HUES6 (cell line): ENCODE measurements at regions not wholly inside any gene's neighbourhood (a gene's known extent, or its start where the extent isn't known, plus 50 kb on each side); places are given as distances from the start of the nearest gene placed in this dataset.
"Not testable (repeated sequence)": the region's sequence is repeated elsewhere in the genome, so short reads cannot be mapped to it uniquely, and the experiment has no call there.

Experiments
- H3K27ac ChIP-seq: 2 replicates; pipeline ENCODE4 v1.7.0; 2013; ENCODE audit warnings: low read depth, mild to moderate bottlenecking, low read length, inconsistent platforms
- H3K27me3 ChIP-seq: 2 replicates; pipeline ENCODE4 v1.6.1; 2013; ENCODE audit warnings: low read length; ENCODE audit not compliant: control insufficient read depth, insufficient read depth
- H3K36me3 ChIP-seq: 2 replicates; pipeline ENCODE4 v1.6.1; 2013; ENCODE audit warnings: low read length; ENCODE audit not compliant: control insufficient read depth, insufficient read depth
- H3K4me1 ChIP-seq: 2 replicates; pipeline ENCODE4 v1.6.1; 2013; ENCODE audit warnings: low read length; ENCODE audit not compliant: control insufficient read depth, insufficient read depth
- H3K4me3 ChIP-seq: 2 replicates; pipeline ENCODE4 v1.5.1; 2013; ENCODE audit warnings: low read depth, low read length
- H3K9ac ChIP-seq: one replicate; pipeline ENCODE4 v1.6.1; 2013; ENCODE audit warnings: mild to moderate bottlenecking, low read length
- H3K9me3 ChIP-seq: 2 replicates; pipeline ENCODE4 v1.6.1; 2013; ENCODE audit warnings: low read depth, low read length; ENCODE audit not compliant: control insufficient read depth, insufficient read depth

DNA sequence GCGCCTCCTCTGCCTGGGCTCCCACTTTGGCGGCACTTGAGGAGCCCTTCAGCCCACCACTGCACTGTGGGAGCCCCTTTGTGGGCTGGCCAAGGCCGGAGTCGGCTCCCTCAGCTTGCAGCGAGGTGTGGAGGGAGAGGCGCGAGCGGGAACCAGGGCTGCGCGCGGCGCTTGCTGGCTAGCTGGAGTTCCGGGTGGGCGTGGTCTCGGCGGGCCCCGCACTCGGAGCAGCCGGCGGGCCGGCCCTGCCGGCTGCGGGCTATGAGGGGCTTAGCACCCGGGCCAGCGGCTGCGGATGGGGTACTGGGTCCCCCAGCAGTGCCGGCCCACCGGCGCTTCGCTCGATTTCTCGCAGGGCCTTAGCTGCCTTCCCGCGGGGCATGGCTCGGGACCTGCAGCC, 344.5 kb downstream of the NYAP2 start:
- peak overlapping the region; percentile 26; the same call in 1 of the 2 replicates for H3K4me3 ChIP-seq
- H3K9ac ChIP-seq, H3K27ac ChIP-seq, H3K9me3 ChIP-seq, H3K27me3 ChIP-seq, H3K36me3 ChIP-seq, H3K4me1 ChIP-seq: not testable (repeated sequence)

DNA sequence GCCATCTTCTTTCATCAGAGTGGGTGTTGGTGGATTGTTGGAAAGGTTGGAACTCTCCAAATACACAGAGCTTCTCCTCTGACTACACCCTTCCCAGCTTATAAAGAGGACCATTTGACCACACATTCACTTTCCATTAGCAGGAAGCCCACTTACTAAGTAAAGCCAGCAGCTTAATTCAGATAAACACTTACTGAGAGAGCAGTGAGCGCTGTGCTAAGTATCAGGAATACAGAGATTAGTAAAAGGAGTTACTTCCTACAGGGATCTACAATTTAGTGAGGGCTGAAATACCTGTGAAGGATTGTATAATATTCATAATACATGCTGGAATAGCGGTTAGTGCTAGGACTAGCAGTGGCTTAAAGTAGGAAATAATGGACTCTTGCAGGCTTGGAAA, 343.0 kb downstream of the NYAP2 start:
- H3K36me3 ChIP-seq = no peaks in the 10 kb centered on the region

DNA sequence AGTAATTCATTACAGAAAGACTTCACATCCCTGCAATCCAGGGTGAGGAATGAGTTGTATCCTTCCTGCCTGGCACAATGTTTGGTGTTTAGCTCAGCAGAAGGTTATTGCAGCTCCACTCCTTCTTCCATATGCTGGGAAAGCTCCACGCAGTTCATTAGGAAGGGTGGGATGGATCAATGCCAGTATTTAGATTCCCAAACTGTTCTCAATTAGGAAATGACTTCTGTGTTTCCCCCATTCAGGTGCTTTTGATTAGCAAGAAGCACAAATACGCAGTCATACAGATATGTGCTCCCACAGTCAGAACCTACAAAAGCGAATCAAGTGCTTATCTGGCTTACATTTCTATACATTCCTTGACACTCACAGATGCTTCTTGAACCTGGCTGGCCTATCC, 340.6 kb downstream of the NYAP2 start:
- no peak overlapping the region for H3K9ac ChIP-seq
- no peaks in the 10 kb centered on the region for H3K36me3 ChIP-seq
- H3K27me3 ChIP-seq = peaks cover 10% of the 10 kb centered on the region; the same call in 1 of the 2 replicates
- H3K4me3 ChIP-seq = no peak overlapping the region
- no peaks in the 10 kb centered on the region for H3K9me3 ChIP-seq
- H3K4me1 ChIP-seq = no peaks in the 10 kb centered on the region
- no peak overlapping the region for H3K27ac ChIP-seq

More for the DNA sequence above, 343.0 kb downstream of the NYAP2 start:
- H3K27me3 ChIP-seq = peaks cover 10% of the 10 kb centered on the region; the same call in 1 of the 2 replicates
- H3K4me1 ChIP-seq = no peaks in the 10 kb centered on the region
- H3K9ac ChIP-seq = no peak overlapping the region
- no peak overlapping the region for H3K4me3 ChIP-seq
- H3K9me3 ChIP-seq = no peaks in the 10 kb centered on the region
- H3K27ac ChIP-seq = no peak overlapping the region

GRCh38 chr2:225739328-225739727, 339.8 kb downstream of the NYAP2 start:
- H3K36me3 ChIP-seq = no peaks in the 10 kb centered on the region
- H3K27me3 ChIP-seq = peaks cover 10% of the 10 kb centered on the region; the same call in 1 of the 2 replicates
- no peaks in the 10 kb centered on the region for H3K4me1 ChIP-seq
- H3K4me3 ChIP-seq = no peak overlapping the region
- H3K9ac ChIP-seq = no peak overlapping the region
- H3K9me3 ChIP-seq = no peaks in the 10 kb centered on the region
- H3K27ac ChIP-seq = no peak overlapping the region

GRCh38 chr2:225738735-225739134, 339.2 kb downstream of the NYAP2 start:
- Histone ChIP-seq H3K9me3 (no peaks in the 10 kb centered on the region), H3K4me1 (no peaks in the 10 kb centered on the region), H3K27me3 (peaks cover 10% of the 10 kb centered on the region; the same call in 1 of the 2 replicates), H3K4me3 (no peak overlapping the region), H3K9ac (no peak overlapping the region), H3K27ac (no peak overlapping the region), H3K36me3 (no peaks in the 10 kb centered on the region)

DNA sequence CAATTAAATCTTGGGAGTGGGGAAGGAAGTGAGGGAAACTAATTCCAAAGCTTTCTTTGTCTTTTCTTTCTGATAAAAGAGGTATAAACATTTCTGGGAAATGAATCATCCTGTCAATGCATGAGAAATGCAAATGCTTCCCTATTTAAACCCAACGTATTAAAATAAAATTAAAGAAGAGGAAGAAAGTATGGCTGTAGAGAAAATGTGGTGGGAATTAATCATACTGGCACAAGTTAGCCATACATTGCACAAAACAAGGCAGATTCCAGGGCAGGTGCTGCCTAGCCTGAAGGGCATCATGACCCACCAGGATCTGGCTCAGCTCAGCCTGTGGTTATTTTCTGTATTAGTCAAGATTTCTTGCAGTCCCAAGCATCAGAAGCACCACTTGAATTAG, 338.0 kb downstream of the NYAP2 start:
- Histone ChIP-seq H3K9ac (no peak overlapping the region), H3K4me3 (no peak overlapping the region), H3K27me3 (peaks cover 10% of the 10 kb centered on the region; the same call in 1 of the 2 replicates), H3K9me3 (no peaks in the 10 kb centered on the region), H3K4me1 (no peaks in the 10 kb centered on the region), H3K27ac (no peak overlapping the region), H3K36me3 (no peaks in the 10 kb centered on the region)

GRCh38 chr2:225735844-225736243, 336.3 kb downstream of the NYAP2 start:
- Histone ChIP-seq H3K4me3 (no peak overlapping the region), H3K9ac (no peak overlapping the region), H3K4me1 (no peaks in the 10 kb centered on the region), H3K27me3 (peaks cover 10% of the 10 kb centered on the region; the same call in 1 of the 2 replicates), H3K36me3 (no peaks in the 10 kb centered on the region), H3K27ac (no peak overlapping the region), H3K9me3 (no peaks in the 10 kb centered on the region)

DNA sequence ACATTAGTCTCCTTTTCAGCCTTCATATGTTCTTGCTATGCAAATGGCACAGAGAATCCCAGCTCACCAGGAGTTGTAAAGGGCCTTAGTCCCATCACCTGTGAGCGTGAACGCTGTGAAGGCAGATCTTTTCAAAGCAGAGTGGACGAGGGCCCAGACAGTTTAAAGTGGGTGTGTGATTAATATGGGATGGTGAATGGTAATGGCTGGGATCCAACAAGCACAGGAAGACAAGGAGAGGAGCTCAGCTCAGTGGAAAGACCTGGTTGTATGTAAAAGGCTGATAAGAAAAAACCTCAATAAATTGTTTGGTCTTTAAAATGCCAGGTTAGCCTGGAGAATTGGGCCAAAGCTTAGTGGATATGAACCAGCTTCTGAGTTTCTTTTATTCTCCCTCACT, 326.2 kb downstream of the NYAP2 start:
- Histone ChIP-seq H3K27me3 (no peaks in the 10 kb centered on the region), H3K36me3 (no peaks in the 10 kb centered on the region), H3K4me1 (no peaks in the 10 kb centered on the region), H3K4me3 (no peak overlapping the region), H3K9ac (no peak overlapping the region), H3K27ac (no peak overlapping the region), H3K9me3 (no peaks in the 10 kb centered on the region)
